PFSK-1 (cell line): ENCODE measurements at regions not wholly inside any gene's neighbourhood (a gene's known extent, or its start where the extent isn't known, plus 50 kb on each side); places are given as distances from the start of the nearest gene placed in this dataset.

ENCODE experiments used
- POLR2AphosphoS5 ChIP-seq: IDR thresholded peaks from 2 replicates; pipeline ENCODE4 v1.6.1; 2012; ENCODE audit warnings: low read depth, mild to moderate bottlenecking, control low read depth, low read length, moderate library complexity
- SIN3A ChIP-seq: IDR thresholded peaks from 2 replicates; pipeline ENCODE4 v1.6.1; 2012; ENCODE audit warnings: mild to moderate bottlenecking, low read length, moderate library complexity, borderline replicate concordance; ENCODE audit not compliant: insufficient read depth
- TAF1 ChIP-seq: IDR thresholded peaks from 2 replicates; pipeline ENCODE4 v1.6.1; 2012; ENCODE audit warnings: low read length, control low read depth, borderline replicate concordance; ENCODE audit not compliant: insufficient read depth

DNA sequence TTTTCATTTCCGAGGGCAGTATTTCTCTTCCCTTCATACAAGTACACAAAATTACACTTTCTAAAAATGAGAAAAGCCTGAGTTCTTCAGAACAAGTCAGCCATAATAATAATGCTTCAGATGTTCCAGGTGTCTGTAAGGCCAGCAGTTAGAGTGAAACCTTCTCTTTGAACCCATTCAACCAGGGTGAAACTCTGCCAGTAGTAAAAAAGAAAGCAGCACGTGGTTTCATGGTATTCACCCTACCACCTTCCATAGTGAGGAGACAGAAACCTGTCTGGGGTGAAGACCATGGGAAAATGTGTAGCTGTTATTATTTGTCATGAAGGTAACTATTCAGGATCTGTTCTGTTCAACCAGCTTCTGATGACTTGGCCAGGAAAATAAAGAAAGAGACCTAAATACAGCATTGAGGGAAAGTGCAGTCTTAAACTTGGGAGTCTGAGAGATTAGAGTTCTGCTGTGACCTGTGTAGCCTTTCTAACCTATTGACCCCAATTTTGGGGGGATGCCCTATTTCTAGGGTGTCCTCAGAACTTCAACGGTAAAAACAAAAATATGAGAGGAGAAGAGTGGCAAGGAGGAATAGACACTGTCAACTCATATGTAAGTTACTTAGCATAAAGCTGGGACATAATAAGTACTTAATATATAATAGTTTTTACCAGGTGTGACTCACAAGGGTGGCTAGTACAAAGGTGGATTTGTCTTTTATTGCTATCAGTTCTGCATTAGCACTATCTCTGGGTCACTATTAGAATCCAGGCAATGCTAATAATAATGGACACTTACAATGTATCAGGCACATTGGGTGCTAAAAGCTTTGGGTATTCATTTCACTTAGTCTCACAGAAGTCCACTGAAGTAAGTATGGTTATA is 70.0 kb upstream of the TNFSF4 start:
- no peak for TF ChIP-seq POLR2AphosphoS5
- TF ChIP-seq TAF1: no peak
- no peak for TF ChIP-seq SIN3A
